Nephron (organoid): ENCODE measurements at regions not wholly inside any gene's neighbourhood (a gene's known extent, or its start where the extent isn't known, plus 50 kb on each side); places are given as distances from the start of the nearest gene placed in this dataset.

Source experiments
- H3K27ac Mint-ChIP-seq, 3 experiments: 2 replicates each; pipeline ENCODE4 v1.8.0; 2020; ENCODE audit warnings: mixed read lengths in 3 of 3, mild to moderate bottlenecking in 2 of 3, moderate library complexity in 1 of 3
- H3K27me3 Mint-ChIP-seq: 2 replicates; pipeline ENCODE4 v1.8.0; 2021; ENCODE audit warnings: low read depth, mild to moderate bottlenecking, moderate library complexity, mixed read lengths
- H3K36me3 Mint-ChIP-seq: 2 replicates; pipeline ENCODE4 v1.8.0; 2020; ENCODE audit warnings: low read depth, mixed read lengths
- H3K4me1 Mint-ChIP-seq: 2 replicates; pipeline ENCODE4 v1.8.0; 2020; ENCODE audit warnings: mixed read lengths
- H3K4me3 Mint-ChIP-seq, 3 experiments: 2 replicates each; pipeline ENCODE4 v1.8.0; 2020; ENCODE audit warnings: mild to moderate bottlenecking in 3 of 3, mixed read lengths in 3 of 3, moderate library complexity in 2 of 3
- H3K9me3 Mint-ChIP-seq: 2 replicates; pipeline ENCODE4 v1.8.0; 2020; ENCODE audit warnings: mixed read lengths
- CTCF ChIP-seq, 3 experiments: fragments of 200-600 bp; sonication (generic); IDR thresholded peaks; one replicate each; pipeline ENCODE4 v1.5.0; 2021; ENCODE audit warnings: antibody characterized with exemption in 3 of 3; ENCODE audit not compliant: unreplicated experiment in 3 of 3

- H3K36me3 Mint-ChIP-seq: no peaks in the 10 kb centered on the region
- H3K27me3 Mint-ChIP-seq: no peaks in the 10 kb centered on the region
- no peak overlapping the region for H3K4me3 Mint-ChIP-seq
- H3K4me1 Mint-ChIP-seq: no peaks in the 10 kb centered on the region
- TF ChIP-seq CTCF (IDR thresholded peaks at IDR 0.05; ENCODE audit: unreplicated experiment in 3 of 3): no peak
- peak overlapping the region in 2 of 3 experiments; percentile 48 to 67 for H3K27ac Mint-ChIP-seq
- H3K9me3 Mint-ChIP-seq: no peaks in the 10 kb centered on the region
These were observed 98.0 kb upstream of the EFEMP1 start for GRCh38 chr2:56021579-56021978.

- Mint-ChIP-seq H3K9me3 (no peaks in the 10 kb centered on the region), H3K27ac (no peak overlapping the region), H3K36me3 (no peaks in the 10 kb centered on the region), H3K4me1 (no peaks in the 10 kb centered on the region), H3K4me3 (no peak overlapping the region), H3K27me3 (no peaks in the 10 kb centered on the region)
- no peak for TF ChIP-seq CTCF (IDR thresholded peaks at IDR 0.05; ENCODE audit: unreplicated experiment in 3 of 3)
These were observed 102.0 kb upstream of the EFEMP1 start for GRCh38 chr2:56025469-56026193.

- TF ChIP-seq CTCF (IDR thresholded peaks at IDR 0.05; ENCODE audit: unreplicated experiment in 3 of 3): no peak
- Mint-ChIP-seq H3K36me3 (no peaks in the 10 kb centered on the region), H3K27me3 (peaks cover 2% of the 10 kb centered on the region), H3K4me3 (no peak overlapping the region), H3K9me3 (no peaks in the 10 kb centered on the region), H3K27ac (no peak overlapping the region), H3K4me1 (no peaks in the 10 kb centered on the region)
These were observed 103.2 kb upstream of the EFEMP1 start for GRCh38 chr2:56026828-56027227.

- no peak for TF ChIP-seq CTCF (IDR thresholded peaks at IDR 0.05; ENCODE audit: unreplicated experiment in 3 of 3)
- H3K27ac Mint-ChIP-seq: no peak overlapping the region
- peaks cover 3% of the 10 kb centered on the region for H3K27me3 Mint-ChIP-seq
- no peak overlapping the region for H3K4me3 Mint-ChIP-seq
- H3K36me3 Mint-ChIP-seq: no peaks in the 10 kb centered on the region
- no peaks in the 10 kb centered on the region for H3K9me3 Mint-ChIP-seq
- H3K4me1 Mint-ChIP-seq: no peaks in the 10 kb centered on the region
These were observed 106.5 kb upstream of the EFEMP1 start for GRCh38 chr2:56030062-56030461.

- H3K36me3 Mint-ChIP-seq: no peaks in the 10 kb centered on the region
- H3K4me1 Mint-ChIP-seq: no peaks in the 10 kb centered on the region
- no peaks in the 10 kb centered on the region for H3K9me3 Mint-ChIP-seq
- peaks cover 3% of the 10 kb centered on the region for H3K27me3 Mint-ChIP-seq
- no peak overlapping the region for H3K27ac Mint-ChIP-seq
- TF ChIP-seq CTCF (IDR thresholded peaks at IDR 0.05; ENCODE audit: unreplicated experiment in 3 of 3): no peak
- H3K4me3 Mint-ChIP-seq: no peak overlapping the region
These were observed 107.3 kb upstream of the EFEMP1 start for GRCh38 chr2:56030901-56031300.

GRCh38 chr2:56034258-56034657, 110.7 kb upstream of the EFEMP1 start:
- Mint-ChIP-seq H3K36me3 (no peaks in the 10 kb centered on the region), H3K9me3 (no peaks in the 10 kb centered on the region), H3K27me3 (peaks cover 3% of the 10 kb centered on the region), H3K27ac (no peak overlapping the region), H3K4me1 (no peaks in the 10 kb centered on the region), H3K4me3 (no peak overlapping the region)
- TF ChIP-seq CTCF (IDR thresholded peaks at IDR 0.05; ENCODE audit: unreplicated experiment in 3 of 3): no peak
